SH-SY5Y (cell line): ENCODE measurements at regions not wholly inside any gene's neighbourhood (a gene's known extent, or its start where the extent isn't known, plus 50 kb on each side); places are given as distances from the start of the nearest gene placed in this dataset.

Experiments
- GATA2 ChIP-seq: IDR thresholded peaks from 2 replicates; pipeline ENCODE4 v1.6.1; 2011; ENCODE audit warnings: mild to moderate bottlenecking, low read depth, low read length
- GATA3 ChIP-seq: IDR thresholded peaks from 2 replicates; pipeline ENCODE4 v1.6.1; 2011; ENCODE audit warnings: low read depth, mild to moderate bottlenecking, low read length, moderate library complexity

DNA sequence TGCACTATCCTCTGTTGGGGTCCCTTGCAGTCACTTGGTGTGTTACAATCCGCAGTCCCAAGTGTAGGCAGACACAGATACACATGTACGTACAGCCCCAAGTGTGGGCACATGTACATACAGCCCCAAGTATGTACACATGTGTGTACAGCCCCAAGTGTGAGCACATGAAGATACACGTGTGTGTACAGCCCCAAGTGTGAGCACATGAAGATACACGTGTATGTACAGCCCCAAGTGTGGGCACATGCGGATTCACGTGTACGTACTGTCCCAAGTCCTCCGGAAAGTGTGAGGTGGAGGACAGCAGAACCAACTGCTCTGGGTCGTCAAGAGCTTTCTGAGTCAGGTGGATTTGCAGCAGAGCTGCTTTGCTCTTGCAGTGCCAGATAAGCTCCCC is 440.0 kb downstream of the ZNF516 start:
- TF ChIP-seq GATA2 (no peak), GATA3 (no peak)
